Skin of body (tissue), 1 donor: ENCODE measurements at regions not wholly inside any gene's neighbourhood (a gene's known extent, or its start where the extent isn't known, plus 50 kb on each side); places are given as distances from the start of the nearest gene placed in this dataset.
A peak's percentile ranks its signal among the peaks of the same experiment; 100 is the strongest.
"Not testable (repeated sequence)": the region's sequence is repeated elsewhere in the genome, so short reads cannot be mapped to it uniquely, and the experiment has no call there.

Experiments
- DNase-seq: peaks from one replicate; lab custom pipeline; 2025; lab: John Stamatoyannopoulos, UW

- DNase-seq: no peak
Measured at GRCh38 chrX:2162695-2163094, 338.1 kb downstream of the DHRSX start.

- DNase-seq: no peak
Measured at GRCh38 chrX:2159861-2160260, 340.9 kb downstream of the DHRSX start.

DNA sequence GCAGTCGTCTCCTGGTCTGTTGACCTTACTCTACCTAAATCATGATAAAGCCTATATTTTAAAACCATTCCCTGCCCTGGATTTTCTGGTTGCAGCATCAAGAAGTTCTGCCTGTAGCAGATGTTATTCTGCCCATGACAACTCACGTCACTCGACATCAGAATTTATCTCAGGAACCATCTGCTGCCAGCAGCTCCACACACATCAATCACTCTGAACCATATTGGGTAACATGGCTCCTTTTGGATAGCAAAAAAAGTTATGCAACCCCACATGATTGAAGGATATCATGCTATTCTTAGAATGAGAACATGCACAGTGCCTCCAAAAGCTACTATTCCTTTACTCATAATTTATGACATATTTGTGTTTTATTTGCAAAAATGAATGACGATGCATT is 341.4 kb downstream of the DHRSX start:
- DNase-seq: no peak

DNA sequence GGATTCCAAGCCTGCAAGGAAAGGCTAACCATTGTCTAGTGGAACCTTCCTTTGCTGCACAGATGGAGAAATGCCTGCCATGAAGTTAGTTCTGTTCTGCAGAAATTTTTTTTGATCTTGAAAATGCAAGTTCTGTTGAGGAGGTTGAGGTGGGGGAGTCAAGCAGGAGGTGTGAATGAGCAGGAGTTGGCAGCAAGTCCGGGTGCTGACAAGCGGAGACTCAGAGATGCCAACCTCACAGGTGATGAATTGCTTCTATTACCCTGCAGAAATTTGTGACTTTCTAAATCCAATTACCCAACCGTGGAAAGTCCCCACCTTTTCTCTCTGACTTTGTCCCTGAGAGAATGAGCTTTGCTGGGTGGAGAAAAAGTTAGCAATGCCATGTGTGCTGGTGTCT is 350.1 kb downstream of the DHRSX start:
- DNase-seq: no peak

DNA sequence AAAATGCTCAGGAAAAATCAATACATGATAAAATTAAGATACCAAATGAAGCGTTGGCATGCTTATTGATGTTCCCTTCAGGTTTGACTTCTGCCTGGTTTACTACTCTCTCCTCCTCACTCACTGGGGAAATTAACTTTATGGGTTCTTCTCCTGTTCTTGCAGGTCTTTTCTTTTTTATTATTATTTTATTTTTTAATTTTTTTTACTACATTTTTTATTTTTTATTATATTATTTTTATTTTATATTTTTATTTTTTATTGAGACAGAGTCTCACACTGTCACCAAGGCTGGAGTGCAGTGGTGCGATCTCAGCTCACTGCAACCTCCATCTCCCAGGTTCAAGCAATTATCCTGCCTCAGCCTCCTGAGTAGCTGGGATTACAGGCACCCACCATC is 350.8 kb downstream of the DHRSX start:
- not testable (repeated sequence) for DNase-seq

DNA sequence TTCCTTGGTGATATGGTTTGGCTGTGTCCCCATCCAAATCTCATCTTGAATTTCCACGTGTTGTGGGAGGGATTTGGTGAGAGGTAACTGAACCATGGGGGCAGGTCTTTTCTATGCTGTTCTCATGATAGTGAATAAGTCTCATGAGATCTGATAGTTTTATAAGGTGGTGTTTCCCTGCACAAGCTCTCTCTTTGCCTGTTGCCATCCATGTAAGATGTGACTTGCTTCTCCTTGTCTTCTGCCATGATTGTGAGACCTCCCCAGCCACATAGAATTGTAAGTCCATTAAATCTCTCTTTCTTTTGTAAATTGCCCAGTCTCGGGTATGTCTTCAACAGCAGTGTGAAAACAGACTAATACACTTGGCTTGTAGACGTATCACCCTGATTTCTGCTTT is 351.7 kb downstream of the DHRSX start:
- DNase-seq: not testable (repeated sequence)

- DNase-seq: no peak
Measured at GRCh38 chrX:2147928-2148327, 352.8 kb downstream of the DHRSX start.

DNA sequence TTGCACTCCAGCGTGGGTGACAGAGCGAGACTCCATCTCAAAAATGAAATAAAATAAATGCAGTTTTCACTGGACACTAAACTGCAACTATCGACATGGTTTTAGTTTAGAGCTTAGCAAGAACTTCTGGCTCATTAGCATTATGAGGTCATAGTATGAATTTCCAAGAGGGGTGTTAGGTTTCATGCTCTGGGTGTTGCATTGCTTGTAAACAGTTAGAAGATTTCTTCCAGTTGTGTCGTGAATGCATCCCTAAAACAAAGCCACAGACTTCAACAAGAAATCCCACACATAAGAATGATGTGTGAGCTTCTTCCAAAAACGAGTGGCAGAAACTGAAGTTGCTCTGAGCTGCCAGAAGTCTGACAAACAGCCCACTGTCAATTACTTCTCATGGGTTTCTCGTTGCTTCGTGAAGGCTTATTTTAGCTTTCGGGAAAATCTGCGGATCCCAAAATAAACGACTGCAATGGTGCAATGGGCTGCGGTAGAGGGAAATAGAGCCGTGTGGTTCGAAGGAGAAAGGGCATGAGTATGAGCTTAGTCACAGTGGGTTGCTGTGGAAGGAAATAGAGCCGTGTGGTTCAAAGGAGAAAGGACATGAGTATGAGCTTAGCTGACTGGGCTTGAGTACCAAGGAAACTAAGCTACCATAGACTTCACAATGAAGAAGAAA is 354.9 kb downstream of the DHRSX start:
- peak; percentile 85 for DNase-seq

DNA sequence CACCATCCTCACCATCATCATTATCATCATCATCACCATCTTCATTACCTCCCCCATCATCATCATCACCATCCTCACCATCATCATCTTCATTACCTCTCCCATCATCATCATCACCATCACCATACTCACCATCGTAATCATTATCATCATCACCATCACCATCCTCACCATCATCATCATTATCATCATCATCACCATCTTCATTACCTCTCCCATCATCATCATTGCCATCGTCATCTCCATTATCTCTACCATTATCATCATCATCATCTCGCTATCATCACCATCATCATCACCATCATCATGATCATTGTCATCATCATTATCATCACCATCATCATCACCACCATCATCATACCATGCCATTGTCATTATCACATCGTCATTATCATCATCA is 362.9 kb downstream of the DHRSX start:
- no peak for DNase-seq

DNA sequence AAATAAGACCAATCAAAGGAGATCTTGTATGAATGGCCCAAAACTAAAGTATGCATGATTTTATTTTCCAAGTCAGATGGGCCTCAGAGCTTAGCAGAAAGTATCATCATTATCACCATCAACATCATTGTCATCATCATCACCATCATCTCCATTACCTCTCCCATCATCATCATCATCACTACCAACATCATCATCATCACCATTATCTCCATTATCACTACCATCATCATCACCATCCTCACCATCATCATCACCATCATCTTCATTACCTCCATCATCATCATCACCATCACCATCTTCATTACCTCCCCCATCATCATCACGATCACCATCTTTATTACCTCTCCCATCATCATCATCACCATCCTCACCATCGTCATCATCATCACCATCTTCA is 363.9 kb downstream of the DHRSX start:
- DNase-seq: no peak

DNA sequence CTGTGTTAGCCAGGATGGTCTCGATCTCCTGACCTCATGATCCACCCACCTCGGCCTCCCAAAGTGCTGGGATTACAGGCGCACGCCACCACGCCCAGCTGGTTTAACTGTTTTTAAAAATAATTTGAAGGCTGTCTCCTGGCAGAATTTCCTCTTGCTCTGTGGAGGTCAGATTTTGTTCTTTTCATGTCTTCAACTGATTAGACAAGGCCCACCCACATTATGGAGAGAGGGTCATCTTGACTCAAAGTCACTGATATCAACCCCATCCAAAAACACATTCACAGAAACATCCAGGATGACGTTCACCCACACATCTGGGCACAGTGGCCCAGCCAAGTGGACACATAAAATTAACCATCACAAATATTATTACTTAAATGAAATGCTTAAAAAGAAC is 365.4 kb downstream of the DHRSX start:
- DNase-seq: no peak

DNA sequence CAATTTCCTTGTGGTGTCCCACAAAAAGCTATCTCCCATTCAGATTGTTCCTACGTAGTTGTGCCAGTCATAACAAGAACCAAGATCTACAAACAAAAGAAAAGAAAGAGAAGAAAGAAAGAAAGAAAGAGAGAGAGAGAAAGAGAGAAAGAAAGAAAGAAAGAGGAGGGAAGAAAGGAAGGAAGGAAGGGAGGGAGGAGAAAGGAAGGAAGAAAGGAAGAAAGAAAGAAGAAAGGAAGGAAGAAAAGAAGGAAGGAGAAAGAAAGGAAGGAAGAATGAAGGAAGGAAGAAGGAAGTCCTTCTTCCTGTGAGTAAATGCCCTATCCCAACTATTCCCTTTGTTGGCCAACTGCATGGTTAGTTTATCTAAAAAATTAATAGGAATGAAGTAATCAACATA is 366.0 kb downstream of the DHRSX start:
- DNase-seq: no peak
